IPS-18a (cell line): ENCODE measurements at regions not wholly inside any gene's neighbourhood (a gene's known extent, or its start where the extent isn't known, plus 50 kb on each side); places are given as distances from the start of the nearest gene placed in this dataset.
A peak's percentile ranks its signal among the peaks of the same experiment; 100 is the strongest.

Experiments used
- H3K27ac ChIP-seq: one replicate; pipeline ENCODE4 v1.5.1; 2013; ENCODE audit warnings: low read length
- H3K27me3 ChIP-seq: one replicate; pipeline ENCODE4 v1.6.1; 2013; ENCODE audit warnings: mild to moderate bottlenecking, low read length; ENCODE audit not compliant: control insufficient read depth, insufficient read depth
- H3K36me3 ChIP-seq: one replicate; pipeline ENCODE4 v1.6.1; 2013; ENCODE audit warnings: low read depth, low read length; ENCODE audit not compliant: control insufficient read depth
- H3K4me1 ChIP-seq: one replicate; pipeline ENCODE4 v1.6.1; 2013; ENCODE audit warnings: low read depth, low read length; ENCODE audit not compliant: control insufficient read depth
- H3K4me3 ChIP-seq: one replicate; pipeline ENCODE4 v1.5.1; 2013; ENCODE audit warnings: low read length
- H3K9ac ChIP-seq: one replicate; pipeline ENCODE4 v1.6.1; 2013; ENCODE audit warnings: mild to moderate bottlenecking, low read length, moderate library complexity
- H3K9me3 ChIP-seq: one replicate; pipeline ENCODE4 v1.6.1; 2013; ENCODE audit warnings: low read depth, low read length; ENCODE audit not compliant: control insufficient read depth

DNA sequence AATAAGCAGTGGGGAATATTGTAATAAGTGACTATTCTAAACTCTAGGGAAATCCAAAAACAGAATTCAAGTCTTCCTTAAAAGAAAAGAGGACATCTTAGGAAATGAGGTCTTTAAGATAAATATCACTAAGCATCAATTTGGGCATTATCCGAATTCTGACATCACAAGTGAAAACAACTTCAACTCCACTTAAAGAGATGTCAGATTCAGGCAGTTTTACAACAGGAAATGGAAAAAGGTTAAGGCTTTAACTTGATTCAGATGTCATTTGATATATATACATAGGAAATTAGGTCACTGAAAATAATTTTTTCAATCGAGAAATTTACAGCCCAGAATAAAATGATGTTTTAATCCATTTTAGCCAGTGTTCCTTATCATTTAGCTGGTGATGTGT is 435.4 kb downstream of the SETD4 start:
- Histone ChIP-seq H3K4me1 (peaks cover 16% of the 10 kb centered on the region), H3K9ac (no peak overlapping the region), H3K9me3 (no peaks in the 10 kb centered on the region), H3K27ac (no peak overlapping the region), H3K4me3 (no peak overlapping the region), H3K27me3 (no peaks in the 10 kb centered on the region), H3K36me3 (no peaks in the 10 kb centered on the region)

DNA sequence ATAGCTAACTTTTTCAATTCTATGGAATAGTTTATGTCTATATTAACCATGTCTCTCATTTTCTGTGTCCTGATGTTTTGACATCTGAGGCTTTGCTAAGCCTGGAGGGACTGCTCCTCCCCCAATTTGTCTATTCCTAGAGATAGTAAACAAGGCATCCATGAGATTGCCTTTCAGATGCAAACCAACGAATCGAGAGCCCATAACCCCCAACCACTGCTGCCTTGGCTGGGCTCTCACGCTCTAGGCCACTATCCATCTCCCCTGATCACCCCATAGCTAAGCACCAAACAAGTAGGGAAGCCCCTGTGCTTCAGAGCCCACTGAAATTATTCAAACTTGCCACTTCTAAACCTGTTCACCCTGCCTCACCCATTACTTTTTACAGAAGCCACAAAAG is 437.7 kb downstream of the SETD4 start:
- Histone ChIP-seq H3K36me3 (no peaks in the 10 kb centered on the region), H3K27me3 (no peaks in the 10 kb centered on the region), H3K4me3 (peak overlapping the region; percentile 12), H3K4me1 (peaks cover 16% of the 10 kb centered on the region), H3K9me3 (no peaks in the 10 kb centered on the region), H3K27ac (no peak overlapping the region), H3K9ac (no peak overlapping the region)

DNA sequence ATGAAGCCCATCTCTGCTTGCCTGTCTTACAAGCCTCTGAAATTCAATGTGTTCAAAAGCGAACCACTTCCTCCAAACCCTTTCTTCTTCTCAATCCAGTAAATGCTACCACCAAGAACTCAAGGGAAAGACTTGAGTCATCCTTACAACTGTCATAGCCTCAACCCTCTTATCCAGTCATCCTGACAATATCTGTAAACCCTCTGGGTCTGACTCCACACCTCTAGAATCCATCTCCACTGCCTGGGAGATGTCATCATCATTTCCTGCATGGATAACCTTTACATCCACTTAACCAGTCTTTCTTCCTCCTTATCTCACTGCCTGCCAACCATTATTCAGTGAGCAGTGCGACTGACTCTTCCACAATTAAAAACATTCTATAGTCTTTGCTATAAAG is 441.1 kb downstream of the SETD4 start:
- Histone ChIP-seq H3K27me3 (no peaks in the 10 kb centered on the region), H3K9ac (no peak overlapping the region), H3K9me3 (no peaks in the 10 kb centered on the region), H3K4me3 (no peak overlapping the region), H3K36me3 (no peaks in the 10 kb centered on the region), H3K4me1 (peaks cover 16% of the 10 kb centered on the region), H3K27ac (no peak overlapping the region)

DNA sequence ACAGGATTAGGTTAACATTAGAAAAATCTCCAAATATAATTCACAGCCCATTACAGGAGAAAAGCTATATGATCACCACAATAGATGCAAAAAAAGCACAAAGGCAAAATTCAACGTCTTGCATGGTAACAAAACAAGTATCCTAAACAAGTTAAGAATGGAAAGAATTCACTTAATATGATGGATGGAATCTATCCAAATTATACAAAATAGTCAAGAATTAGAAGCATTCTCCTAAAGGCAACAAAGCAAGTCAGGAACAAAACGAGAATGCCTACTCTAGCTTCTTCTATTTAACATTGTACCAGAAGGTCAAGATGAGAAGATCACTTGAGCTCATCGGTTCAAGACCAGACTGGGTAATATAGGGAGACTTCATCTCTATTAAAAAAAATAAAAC is 442.8 kb downstream of the SETD4 start:
- no peaks in the 10 kb centered on the region for H3K36me3 ChIP-seq
- H3K4me1 ChIP-seq, result peaks cover 3% of the 10 kb centered on the region
- no peak overlapping the region for H3K4me3 ChIP-seq
- no peaks in the 10 kb centered on the region for H3K27me3 ChIP-seq
- no peak overlapping the region for H3K9ac ChIP-seq
- H3K27ac ChIP-seq, result no peak overlapping the region
- H3K9me3 ChIP-seq, result no peaks in the 10 kb centered on the region

DNA sequence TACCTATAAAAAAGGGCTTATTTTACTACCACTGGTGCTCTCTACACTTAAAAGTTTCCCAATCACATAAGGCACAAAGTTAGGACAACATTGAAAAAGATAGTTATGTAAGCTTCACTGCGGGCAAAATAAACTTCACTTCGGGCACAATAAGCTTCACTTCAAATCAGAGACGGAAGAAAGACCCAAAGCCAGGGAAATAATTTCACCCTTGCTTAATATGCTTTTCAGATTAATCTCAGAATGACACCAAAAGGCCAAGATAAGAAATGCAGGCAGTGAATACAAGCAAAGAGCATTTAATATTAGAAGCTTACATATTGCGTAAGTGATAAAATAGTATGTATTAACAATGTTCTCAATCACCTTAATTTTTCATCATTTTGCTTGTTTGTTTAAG is 444.2 kb downstream of the SETD4 start:
- Histone ChIP-seq H3K27me3 (no peaks in the 10 kb centered on the region), H3K4me3 (no peak overlapping the region), H3K36me3 (no peaks in the 10 kb centered on the region), H3K27ac (no peak overlapping the region), H3K9me3 (no peaks in the 10 kb centered on the region), H3K9ac (no peak overlapping the region), H3K4me1 (no peaks in the 10 kb centered on the region)

DNA sequence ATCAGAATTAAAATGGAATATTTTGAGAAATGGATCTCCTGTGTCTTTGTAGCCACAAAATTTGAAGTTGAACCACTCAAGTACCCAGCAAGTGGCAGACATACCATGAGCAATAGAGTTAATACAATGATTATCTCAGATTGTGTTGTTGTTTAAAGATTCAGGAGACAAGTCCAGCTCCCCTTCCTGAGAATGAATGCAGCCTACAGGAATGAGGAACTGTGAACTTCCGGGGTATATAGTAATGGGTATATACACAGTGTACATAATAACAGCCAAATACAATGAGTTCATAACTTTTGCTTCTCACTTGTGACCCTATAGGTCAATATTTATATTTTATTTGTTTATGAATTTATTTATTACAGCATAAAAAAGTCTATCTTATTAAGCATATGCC is 445.0 kb downstream of the SETD4 start:
- Histone ChIP-seq H3K9ac (no peak overlapping the region), H3K9me3 (no peaks in the 10 kb centered on the region), H3K4me3 (no peak overlapping the region), H3K36me3 (no peaks in the 10 kb centered on the region), H3K4me1 (no peaks in the 10 kb centered on the region), H3K27ac (no peak overlapping the region), H3K27me3 (no peaks in the 10 kb centered on the region)

DNA sequence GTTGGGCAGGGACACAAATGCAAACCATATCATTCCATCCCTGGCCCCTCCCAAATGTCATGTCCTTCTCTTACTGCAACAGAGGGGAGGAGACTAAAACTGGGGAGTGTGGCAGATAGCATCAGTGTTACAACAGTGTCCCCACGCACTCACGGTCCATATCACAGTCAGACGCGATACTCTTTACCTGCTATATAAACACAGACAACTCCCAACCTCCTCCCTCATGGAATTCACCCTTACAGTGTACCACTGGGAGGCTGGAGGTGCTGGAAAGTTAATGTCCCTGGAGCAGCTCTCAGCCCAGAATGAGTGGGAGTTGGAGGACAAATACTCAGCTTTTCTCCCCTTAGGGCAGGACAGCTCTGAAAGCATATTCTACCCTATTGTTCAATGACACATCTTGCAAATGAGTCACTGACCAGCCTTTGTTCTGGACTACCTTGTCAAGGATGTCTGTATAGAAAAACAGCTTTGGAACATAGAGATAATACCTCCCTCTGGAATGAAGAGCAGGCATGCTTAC is 445.9 kb downstream of the SETD4 start:
- no peaks in the 10 kb centered on the region for H3K4me1 ChIP-seq
- no peaks in the 10 kb centered on the region for H3K27me3 ChIP-seq
- H3K9me3 ChIP-seq, result no peaks in the 10 kb centered on the region
- no peaks in the 10 kb centered on the region for H3K36me3 ChIP-seq
- no peak overlapping the region for H3K4me3 ChIP-seq
- H3K27ac ChIP-seq, result no peak overlapping the region
- H3K9ac ChIP-seq, result no peak overlapping the region

DNA sequence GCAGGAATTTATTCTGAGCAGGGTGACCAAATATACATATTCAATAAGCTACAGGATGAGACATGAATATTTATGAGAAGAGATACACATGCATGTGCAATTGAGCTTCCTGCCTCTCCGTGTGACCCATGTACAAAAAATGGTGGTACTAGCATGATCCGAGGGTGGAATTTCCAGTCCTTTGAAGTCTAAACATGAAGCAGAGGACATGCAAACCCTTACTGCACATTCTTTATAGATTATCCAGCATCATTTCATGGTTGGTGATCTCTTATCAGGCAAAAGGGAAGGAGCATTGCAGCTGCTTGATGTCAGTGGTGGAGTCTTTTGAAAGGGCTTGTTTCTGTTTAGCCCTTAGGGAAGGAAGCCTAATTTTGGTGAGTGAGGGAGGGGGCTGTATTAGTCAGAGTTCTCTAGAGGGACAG is 448.6 kb downstream of the SETD4 start:
- Histone ChIP-seq H3K4me1 (no peaks in the 10 kb centered on the region), H3K27ac (no peak overlapping the region), H3K27me3 (no peaks in the 10 kb centered on the region), H3K36me3 (no peaks in the 10 kb centered on the region), H3K9me3 (no peaks in the 10 kb centered on the region), H3K9ac (no peak overlapping the region), H3K4me3 (no peak overlapping the region)

DNA sequence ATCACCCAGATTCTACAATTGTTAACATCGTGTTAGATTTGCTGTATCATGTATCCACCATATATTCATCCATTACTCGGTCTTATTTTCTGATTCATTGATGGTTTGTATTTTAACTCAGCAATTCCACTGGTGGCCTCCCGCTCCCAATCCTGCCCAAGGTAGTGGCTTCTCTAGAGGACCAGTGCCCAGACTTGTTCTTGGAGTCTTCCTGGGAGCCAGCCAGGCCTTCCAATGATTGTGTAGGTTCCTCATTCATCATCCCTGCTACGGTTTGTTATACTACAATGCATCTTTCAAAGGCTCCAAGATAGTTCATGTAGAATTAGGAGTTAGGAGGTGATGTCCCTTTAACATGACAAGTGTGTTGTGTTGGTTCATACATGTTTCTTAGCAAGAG is 451.1 kb downstream of the SETD4 start:
- Histone ChIP-seq H3K27ac (no peak overlapping the region), H3K4me3 (no peak overlapping the region), H3K36me3 (no peaks in the 10 kb centered on the region), H3K4me1 (no peaks in the 10 kb centered on the region), H3K9me3 (no peaks in the 10 kb centered on the region), H3K27me3 (no peaks in the 10 kb centered on the region), H3K9ac (no peak overlapping the region)

DNA sequence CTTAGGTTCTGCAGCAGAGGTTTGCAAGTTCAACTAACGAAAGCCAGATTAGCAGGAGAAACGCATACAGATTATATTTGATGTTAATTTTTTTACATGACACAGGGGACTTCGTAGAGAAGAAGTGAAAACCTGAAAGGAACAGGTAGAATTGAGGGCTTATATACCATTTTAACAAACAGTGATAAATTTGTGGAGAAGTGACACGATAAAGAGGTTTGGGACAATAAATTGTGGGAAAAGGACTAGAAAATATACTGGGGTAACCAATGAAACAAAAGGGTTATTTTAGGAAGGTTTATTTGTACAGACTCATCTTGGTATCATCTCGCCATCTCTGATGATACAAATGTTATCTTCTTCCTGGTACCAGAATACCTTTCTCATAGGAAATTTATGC is 452.9 kb downstream of the SETD4 start:
- Histone ChIP-seq H3K27me3 (no peaks in the 10 kb centered on the region), H3K9ac (no peak overlapping the region), H3K36me3 (no peaks in the 10 kb centered on the region), H3K4me1 (peaks cover 10% of the 10 kb centered on the region), H3K27ac (no peak overlapping the region), H3K9me3 (no peaks in the 10 kb centered on the region), H3K4me3 (no peak overlapping the region)

DNA sequence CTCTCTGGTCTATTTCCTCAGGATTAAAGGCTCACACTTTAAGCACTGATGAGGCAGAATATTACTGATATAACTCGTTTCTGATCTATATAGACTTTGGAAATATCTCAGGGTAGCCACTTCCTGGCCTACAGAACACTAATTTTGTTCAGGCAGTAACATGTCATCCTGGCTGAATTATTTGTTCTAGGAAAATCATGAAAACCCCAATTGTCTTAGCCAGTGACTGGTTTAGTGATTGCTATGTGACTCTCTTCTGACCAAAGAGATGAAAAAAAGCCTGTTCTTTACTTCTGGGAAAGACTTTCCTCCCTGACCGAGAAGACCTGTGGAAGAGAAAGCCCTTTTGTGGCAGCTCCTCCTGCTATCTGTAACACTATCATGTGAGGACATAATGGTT is 453.7 kb downstream of the SETD4 start:
- Histone ChIP-seq H3K36me3 (no peaks in the 10 kb centered on the region), H3K9ac (no peak overlapping the region), H3K9me3 (no peaks in the 10 kb centered on the region), H3K27me3 (no peaks in the 10 kb centered on the region), H3K4me3 (no peak overlapping the region), H3K27ac (no peak overlapping the region), H3K4me1 (peaks cover 10% of the 10 kb centered on the region)

DNA sequence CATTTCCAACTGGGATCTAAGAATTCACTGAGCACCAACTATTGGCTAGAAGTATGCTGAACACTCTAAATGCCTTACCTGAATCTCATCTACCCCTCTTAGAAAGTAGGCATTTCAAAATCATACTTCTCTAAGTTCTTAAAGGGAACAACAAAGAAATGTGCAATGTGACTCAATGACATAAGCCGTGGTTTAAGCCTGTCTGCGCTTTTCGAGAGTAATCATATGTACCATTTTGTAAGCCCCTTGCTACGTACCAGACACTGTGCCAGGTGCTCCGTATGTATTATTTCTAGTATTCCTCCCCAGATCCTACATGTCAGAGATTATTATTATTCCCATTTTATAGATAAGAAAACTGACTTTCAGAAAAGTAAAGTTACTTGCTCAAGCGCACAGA is 454.2 kb downstream of the SETD4 start:
- Histone ChIP-seq H3K4me1 (peaks cover 10% of the 10 kb centered on the region), H3K4me3 (no peak overlapping the region), H3K27ac (no peak overlapping the region), H3K36me3 (no peaks in the 10 kb centered on the region), H3K27me3 (no peaks in the 10 kb centered on the region), H3K9ac (no peak overlapping the region), H3K9me3 (no peaks in the 10 kb centered on the region)
